K562 (cell line): ENCODE measurements at regions not wholly inside any gene's neighbourhood (a gene's known extent, or its start where the extent isn't known, plus 50 kb on each side); places are given as distances from the start of the nearest gene placed in this dataset.

Experiments used
- ATF7 ChIP-seq: fragments of 450-650 bp; IDR thresholded peaks from 2 replicates; pipeline ENCODE4 v1.7.1; 2014; ENCODE audit warnings: mild to moderate bottlenecking, moderate library complexity
- CBX2 ChIP-seq: fragments of 200-600 bp; sonication (generic); IDR thresholded peaks from one replicate; pipeline ENCODE4 v1.6.1; 2012; ENCODE audit warnings: mild to moderate bottlenecking, low read length, inconsistent platforms; ENCODE audit not compliant: insufficient read depth, poor library complexity, severe bottlenecking
- KAT2B ChIP-seq: IDR thresholded peaks from one replicate; pipeline ENCODE4 v1.6.1; 2012; ENCODE audit warnings: low read depth, mild to moderate bottlenecking, control low read depth, inconsistent platforms, low read length, moderate library complexity
- PHF8 ChIP-seq: fragments of 200-600 bp; sonication (generic); IDR thresholded peaks from 2 replicates; pipeline ENCODE4 v1.6.1; 2012; ENCODE audit warnings: mixed run types, mild to moderate bottlenecking, inconsistent platforms, low read length, moderate library complexity, borderline replicate concordance
- PML ChIP-seq: IDR thresholded peaks from 2 replicates; pipeline ENCODE4 v1.6.1; 2012; ENCODE audit warnings: low read length, inconsistent platforms
- POLR2A ChIP-seq: fragments of 450-650 bp; conservative IDR thresholded peaks from 2 replicates; pipeline ENCODE4 v1.6.1; 2016
- POLR2AphosphoS5 ChIP-seq: IDR thresholded peaks from 2 replicates; pipeline ENCODE4 v1.6.1; 2011; ENCODE audit warnings: mild to moderate bottlenecking, low read depth, low read length, moderate library complexity; ENCODE audit not compliant: control insufficient read depth, insufficient read depth
- TCF7 ChIP-seq: sonication (generic); IDR thresholded peaks from 2 replicates; pipeline ENCODE4 v1.6.1; 2016; ENCODE audit warnings: antibody characterized with exemption, borderline replicate concordance
- ZNF174 ChIP-seq: fragments of 250-450 bp; sonication (Bioruptor Pico); IDR thresholded peaks from 2 replicates; pipeline ENCODE4 v1.4.0; 2020; ENCODE audit warnings: mild to moderate bottlenecking
- TF ChIP-seq, protein P1 (sequence below), 3 experiments: IDR thresholded peaks in 2 of 3; conservative IDR thresholded peaks in 1 of 3; 2 replicates each; pipeline ENCODE4 v1.5.1; 2011 to 2012; ENCODE audit warnings: low read length in 3 of 3, mild to moderate bottlenecking in 3 of 3, control low read depth in 2 of 3, improper control_type of control experiment in 1 of 3, inconsistent platforms in 1 of 3, low read depth in 1 of 3, mixed read lengths in 1 of 3, moderate library complexity in 1 of 3; ENCODE audit not compliant: insufficient read depth in 2 of 3
- TF ChIP-seq, protein P2 (sequence below): fragments of 250-450 bp; sonication (Bioruptor Pico); IDR thresholded peaks from 2 replicates; pipeline ENCODE4 v1.4.0; 2020; ENCODE audit warnings: borderline replicate concordance
- TF ChIP-seq, protein P3 (sequence below): sonication (generic); formaldehyde crosslinking; IDR thresholded peaks from 2 replicates; pipeline ENCODE4 v1.8.0; 2022; ENCODE audit warnings: mild to moderate bottlenecking, missing genetic modification reagents

DNA sequence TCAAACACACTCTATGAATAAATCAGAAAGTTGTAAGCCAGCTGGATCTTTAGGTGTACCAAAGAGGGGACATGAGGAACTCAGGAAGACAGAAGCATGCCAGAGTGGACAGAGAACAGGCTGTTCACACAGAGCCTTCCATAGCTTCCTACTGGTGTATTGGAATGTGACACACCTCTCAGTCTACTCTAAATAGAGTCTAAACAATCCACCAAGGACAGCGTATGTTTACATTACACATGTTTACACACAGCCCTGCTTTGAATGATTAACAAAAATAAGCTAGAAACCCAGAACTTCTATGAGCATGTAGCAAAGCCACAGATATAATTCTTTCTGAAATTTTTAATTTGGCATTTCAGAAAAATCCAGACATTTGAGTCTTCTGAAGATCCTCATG is 1279.0 kb upstream of the CDH8 start:
- TF ChIP-seq PHF8 (no peak), ZNF174 (no peak), TCF7 (no peak), POLR2AphosphoS5 (no peak), POLR2A (no peak), CBX2 (no peak), KAT2B (no peak), PML (no peak), ATF7 (no peak)
- TF ChIP-seq, protein P1, sequence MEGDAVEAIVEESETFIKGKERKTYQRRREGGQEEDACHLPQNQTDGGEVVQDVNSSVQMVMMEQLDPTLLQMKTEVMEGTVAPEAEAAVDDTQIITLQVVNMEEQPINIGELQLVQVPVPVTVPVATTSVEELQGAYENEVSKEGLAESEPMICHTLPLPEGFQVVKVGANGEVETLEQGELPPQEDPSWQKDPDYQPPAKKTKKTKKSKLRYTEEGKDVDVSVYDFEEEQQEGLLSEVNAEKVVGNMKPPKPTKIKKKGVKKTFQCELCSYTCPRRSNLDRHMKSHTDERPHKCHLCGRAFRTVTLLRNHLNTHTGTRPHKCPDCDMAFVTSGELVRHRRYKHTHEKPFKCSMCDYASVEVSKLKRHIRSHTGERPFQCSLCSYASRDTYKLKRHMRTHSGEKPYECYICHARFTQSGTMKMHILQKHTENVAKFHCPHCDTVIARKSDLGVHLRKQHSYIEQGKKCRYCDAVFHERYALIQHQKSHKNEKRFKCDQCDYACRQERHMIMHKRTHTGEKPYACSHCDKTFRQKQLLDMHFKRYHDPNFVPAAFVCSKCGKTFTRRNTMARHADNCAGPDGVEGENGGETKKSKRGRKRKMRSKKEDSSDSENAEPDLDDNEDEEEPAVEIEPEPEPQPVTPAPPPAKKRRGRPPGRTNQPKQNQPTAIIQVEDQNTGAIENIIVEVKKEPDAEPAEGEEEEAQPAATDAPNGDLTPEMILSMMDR (IDR thresholded peaks at IDR 0.05 in 2 of 3, conservative IDR thresholded peaks at IDR 0.05 in 1 of 3; ENCODE audit: insufficient read depth in 2 of 3, low read depth in 1 of 3, low read length in 3 of 3) = no peak
- TF ChIP-seq, protein P2, sequence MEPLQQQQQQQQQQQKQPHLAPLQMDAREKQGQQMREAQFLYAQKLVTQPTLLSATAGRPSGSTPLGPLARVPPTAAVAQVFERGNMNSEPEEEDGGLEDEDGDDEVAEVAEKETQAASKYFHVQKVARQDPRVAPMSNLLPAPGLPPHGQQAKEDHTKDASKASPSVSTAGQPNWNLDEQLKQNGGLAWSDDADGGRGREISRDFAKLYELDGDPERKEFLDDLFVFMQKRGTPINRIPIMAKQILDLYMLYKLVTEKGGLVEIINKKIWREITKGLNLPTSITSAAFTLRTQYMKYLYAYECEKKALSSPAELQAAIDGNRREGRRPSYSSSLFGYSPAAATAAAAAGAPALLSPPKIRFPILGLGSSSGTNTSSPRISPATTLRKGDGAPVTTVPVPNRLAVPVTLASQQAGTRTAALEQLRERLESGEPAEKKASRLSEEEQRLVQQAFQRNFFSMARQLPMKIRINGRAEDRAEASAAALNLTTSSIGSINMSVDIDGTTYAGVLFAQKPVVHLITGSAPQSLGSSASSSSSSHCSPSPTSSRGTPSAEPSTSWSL = no peak
- TF ChIP-seq, protein P3, sequence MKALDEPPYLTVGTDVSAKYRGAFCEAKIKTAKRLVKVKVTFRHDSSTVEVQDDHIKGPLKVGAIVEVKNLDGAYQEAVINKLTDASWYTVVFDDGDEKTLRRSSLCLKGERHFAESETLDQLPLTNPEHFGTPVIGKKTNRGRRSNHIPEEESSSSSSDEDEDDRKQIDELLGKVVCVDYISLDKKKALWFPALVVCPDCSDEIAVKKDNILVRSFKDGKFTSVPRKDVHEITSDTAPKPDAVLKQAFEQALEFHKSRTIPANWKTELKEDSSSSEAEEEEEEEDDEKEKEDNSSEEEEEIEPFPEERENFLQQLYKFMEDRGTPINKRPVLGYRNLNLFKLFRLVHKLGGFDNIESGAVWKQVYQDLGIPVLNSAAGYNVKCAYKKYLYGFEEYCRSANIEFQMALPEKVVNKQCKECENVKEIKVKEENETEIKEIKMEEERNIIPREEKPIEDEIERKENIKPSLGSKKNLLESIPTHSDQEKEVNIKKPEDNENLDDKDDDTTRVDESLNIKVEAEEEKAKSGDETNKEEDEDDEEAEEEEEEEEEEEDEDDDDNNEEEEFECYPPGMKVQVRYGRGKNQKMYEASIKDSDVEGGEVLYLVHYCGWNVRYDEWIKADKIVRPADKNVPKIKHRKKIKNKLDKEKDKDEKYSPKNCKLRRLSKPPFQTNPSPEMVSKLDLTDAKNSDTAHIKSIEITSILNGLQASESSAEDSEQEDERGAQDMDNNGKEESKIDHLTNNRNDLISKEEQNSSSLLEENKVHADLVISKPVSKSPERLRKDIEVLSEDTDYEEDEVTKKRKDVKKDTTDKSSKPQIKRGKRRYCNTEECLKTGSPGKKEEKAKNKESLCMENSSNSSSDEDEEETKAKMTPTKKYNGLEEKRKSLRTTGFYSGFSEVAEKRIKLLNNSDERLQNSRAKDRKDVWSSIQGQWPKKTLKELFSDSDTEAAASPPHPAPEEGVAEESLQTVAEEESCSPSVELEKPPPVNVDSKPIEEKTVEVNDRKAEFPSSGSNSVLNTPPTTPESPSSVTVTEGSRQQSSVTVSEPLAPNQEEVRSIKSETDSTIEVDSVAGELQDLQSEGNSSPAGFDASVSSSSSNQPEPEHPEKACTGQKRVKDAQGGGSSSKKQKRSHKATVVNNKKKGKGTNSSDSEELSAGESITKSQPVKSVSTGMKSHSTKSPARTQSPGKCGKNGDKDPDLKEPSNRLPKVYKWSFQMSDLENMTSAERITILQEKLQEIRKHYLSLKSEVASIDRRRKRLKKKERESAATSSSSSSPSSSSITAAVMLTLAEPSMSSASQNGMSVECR (CRISPR knock-in tag) = no peak
